HepG2 (cell line): ENCODE measurements at regions not wholly inside any gene's neighbourhood (a gene's known extent, or its start where the extent isn't known, plus 50 kb on each side); places are given as distances from the start of the nearest gene placed in this dataset.

Experiments
- PPARG ChIP-seq: conservative IDR thresholded peaks from 2 replicates; pipeline ENCODE4 v1.6.1; 2016; ENCODE audit warnings: missing biosample characterization, missing genetic modification reagents
- ZSCAN25 ChIP-seq: sonication (generic); formaldehyde crosslinking; IDR thresholded peaks from 2 replicates; pipeline ENCODE4 v1.8.0; 2022; ENCODE audit warnings: mild to moderate bottlenecking, missing genetic modification reagents

- no peak for TF ChIP-seq ZSCAN25 (CRISPR knock-in tag)
- TF ChIP-seq PPARG (CRISPR knock-in tag), result no peak
These were observed 817.1 kb downstream of the TYW1 start for GRCh38 chr7:67813621-67814292.
